A549 (cell line): ENCODE measurements at regions not wholly inside any gene's neighbourhood (a gene's known extent, or its start where the extent isn't known, plus 50 kb on each side); places are given as distances from the start of the nearest gene placed in this dataset.
A peak's percentile ranks its signal among the peaks of the same experiment; 100 is the strongest.
"Not testable (repeated sequence)": the region's sequence is repeated elsewhere in the genome, so short reads cannot be mapped to it uniquely, and the experiment has no call there.

Experiments used
- ATAC-seq, 2 experiments: fragments of 200-7000 bp in 1 of 2; fragments of >200 bp in 1 of 2; cut with Nextera tagmentation in 1 of 2; cut with Tn5 transposase in 1 of 2; 3 replicates each; pipeline versions ENCODE4 v1.8.0 to v1.9.1; 2018 to 2020; ENCODE audit warnings: mild to moderate bottlenecking in 1 of 2, moderate library complexity in 1 of 2
- CTCF ChIA-PET: fragments of 300-600 bp; sonication (Branson Sonifier 250); formaldehyde crosslinking; extraction: SDS; loops from one replicate; lab custom pipeline; 2021; ENCODE audit warnings: antibody characterized with exemption, inconsistent platforms; lab: Yijun Ruan, JAX
- POLR2A ChIA-PET: fragments of 350-600 bp; formaldehyde crosslinking; extraction: SDS; loops from one replicate; lab custom pipeline; 2021; ENCODE audit warnings: antibody characterized with exemption, inconsistent platforms; lab: Yijun Ruan, JAX
- DNase-seq, 2 experiments: peaks; one replicate each; pipeline versions ENCODE4 v3.0.0 to v3.0.0-alpha.2; 2011 to 2016; ENCODE audit warnings: low read depth in 1 of 2, low spot score in 1 of 2
- FAIRE-seq: peaks from 2 replicates; lab custom pipeline; 2011; peaks lifted over from hg19 to GRCh38; lab: Jason Lieb, UNC
- H3K27ac ChIP-seq, 2 experiments: fragments of >200 bp; sonication (Bioruptor Twin); formaldehyde crosslinking; 3 replicates each; pipeline ENCODE4 v1.5.1; 2016 to 2017
- H3K4me1 ChIP-seq: fragments of >200 bp; sonication (Bioruptor Twin); formaldehyde crosslinking; 3 replicates; pipeline ENCODE4 v1.6.1; 2016
- H3K4me2 ChIP-seq: fragments of >200 bp; sonication (Bioruptor Twin); formaldehyde crosslinking; 3 replicates; pipeline ENCODE4 v1.6.1; 2016
- H3K4me3 ChIP-seq: fragments of >200 bp; sonication (Bioruptor Twin); formaldehyde crosslinking; 3 replicates; pipeline ENCODE4 v1.5.1; 2016
- H3K9me3 ChIP-seq: fragments of >200 bp; sonication (Bioruptor Twin); formaldehyde crosslinking; 3 replicates; pipeline ENCODE4 v1.6.1; 2016
- CBX2 ChIP-seq: fragments of 200-600 bp; sonication (generic); IDR thresholded peaks from 2 replicates; pipeline ENCODE4 v1.6.1; 2016; ENCODE audit warnings: low read depth, mild to moderate bottlenecking, borderline replicate concordance
- CBX8 ChIP-seq: fragments of 200-600 bp; sonication (generic); IDR thresholded peaks from 2 replicates; pipeline ENCODE4 v1.6.1; 2016
- CHD4 ChIP-seq: fragments of 200-600 bp; sonication (generic); IDR thresholded peaks from 2 replicates; pipeline ENCODE4 v1.6.1; 2016; ENCODE audit warnings: antibody characterized with exemption, mild to moderate bottlenecking, borderline replicate concordance
- CTCF ChIP-seq: fragments of >200 bp; sonication (Bioruptor Twin); formaldehyde crosslinking; IDR thresholded peaks from 3 replicates; pipeline ENCODE4 v1.5.1; 2016
- E2F6 ChIP-seq: IDR thresholded peaks from 2 replicates; pipeline ENCODE4 v1.6.1; 2012; ENCODE audit warnings: low read depth, borderline replicate concordance
- GATA3 ChIP-seq: IDR thresholded peaks from 2 replicates; pipeline ENCODE4 v1.6.1; 2012; ENCODE audit warnings: borderline replicate concordance
- JUN ChIP-seq, 2 experiments: fragments of >200 bp; sonication (Bioruptor Twin); formaldehyde crosslinking; IDR thresholded peaks; 2 replicates in 1 of 2; 3 replicates in 1 of 2; pipeline ENCODE4 v1.6.1; 2016 to 2017
- MAFK ChIP-seq: fragments of 450-650 bp; IDR thresholded peaks from 2 replicates; pipeline ENCODE4 v1.6.1; 2014; ENCODE audit not compliant: partially characterized antibody
- MAZ ChIP-seq: fragments of 150-350 bp; IDR thresholded peaks from 2 replicates; pipeline ENCODE4 v1.6.1; 2014; ENCODE audit warnings: antibody characterized with exemption, low read depth, low read length, borderline replicate concordance
- PBX3 ChIP-seq: IDR thresholded peaks from 2 replicates; pipeline ENCODE4 v1.6.1; 2012
- POLR2A ChIP-seq: IDR thresholded peaks from 2 replicates; pipeline ENCODE4 v1.6.1; 2012; ENCODE audit warnings: mild to moderate bottlenecking, low read length
- POLR2AphosphoS2 ChIP-seq: conservative IDR thresholded peaks from 2 replicates; pipeline ENCODE4 v1.6.1; 2012; ENCODE audit warnings: low read length, improper control_type of control experiment, inconsistent platforms
- RARB ChIP-seq: fragments of 250-450 bp; sonication (Bioruptor Pico); IDR thresholded peaks from 2 replicates; pipeline ENCODE4 v1.8.0; 2021; ENCODE audit warnings: mild to moderate bottlenecking, moderate library complexity
- SMC3 ChIP-seq: fragments of >200 bp; sonication (Bioruptor Twin); formaldehyde crosslinking; IDR thresholded peaks from 3 replicates; pipeline ENCODE4 v1.6.1; 2018; ENCODE audit warnings: inconsistent platforms
- SREBF2 ChIP-seq: fragments of 450-650 bp; IDR thresholded peaks from 2 replicates; pipeline ENCODE4 v1.6.1; 2014; ENCODE audit warnings: mild to moderate bottlenecking, moderate library complexity
- TP53 ChIP-seq: fragments of 250-450 bp; sonication (Bioruptor Pico); IDR thresholded peaks from 2 replicates; pipeline ENCODE4 v1.5.0; 2021; ENCODE audit warnings: mild to moderate bottlenecking, moderate library complexity
- USF2 ChIP-seq: fragments of 450-650 bp; IDR thresholded peaks from 2 replicates; pipeline ENCODE4 v1.6.1; 2014; ENCODE audit warnings: antibody characterized with exemption
- ZC3H11A ChIP-seq: fragments of 450-650 bp; IDR thresholded peaks from 2 replicates; pipeline ENCODE4 v1.6.1; 2014; ENCODE audit warnings: antibody characterized with exemption, mild to moderate bottlenecking
- ZFP36 ChIP-seq: fragments of 450-650 bp; IDR thresholded peaks from 2 replicates; pipeline ENCODE4 v1.6.1; 2014; ENCODE audit warnings: borderline replicate concordance; ENCODE audit not compliant: partially characterized antibody
- WGBS: methylation state at CpG from one replicate; pipeline ENCODE4 v1.1.6; 2017; ENCODE audit errors: missing lambda C conversion rate; 5-methylcytosine and 5-hydroxymethylcytosine counted together
- TF ChIP-seq, protein P1 (sequence below): fragments of 150-350 bp; IDR thresholded peaks from 2 replicates; pipeline ENCODE4 v1.6.1; 2014; ENCODE audit warnings: low read depth, mild to moderate bottlenecking, low read length
- TF ChIP-seq, protein P2 (sequence below): IDR thresholded peaks from 2 replicates; pipeline ENCODE4 v1.6.1; 2012

DNA sequence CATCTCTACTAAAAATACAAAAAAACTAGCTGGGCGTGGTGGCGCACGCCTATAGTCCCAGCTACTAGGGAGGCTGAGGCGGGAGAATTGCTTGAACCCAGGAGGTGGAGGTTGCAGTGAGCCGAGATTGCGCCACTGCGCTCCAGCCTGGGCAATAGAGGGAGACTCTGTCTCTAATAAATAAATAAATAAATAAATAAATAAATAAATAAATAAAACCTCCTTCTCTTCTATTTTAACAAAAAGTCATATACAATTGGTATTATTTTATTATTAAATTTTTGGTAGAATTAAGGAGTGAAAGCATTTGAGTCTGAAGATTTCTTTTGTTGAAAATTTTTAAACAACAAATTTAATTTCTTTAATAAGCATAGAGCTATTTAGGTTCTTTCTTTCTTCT, 301.7 kb downstream of the CD83 start:
- 94% methylated on average over 7 of the region's 7 CpGs for WGBS
- not testable (repeated sequence) for FAIRE-seq, ATAC-seq

GRCh38 chr6:14422061-14422460, 304.5 kb downstream of the CD83 start:
- WGBS = 72% methylated on average over 6 of the region's 6 CpGs
- DNase-seq (no peak), ATAC-seq (no peak), FAIRE-seq (no peak)
- H3K4me2 ChIP-seq = no peak overlapping the region
- H3K9me3 ChIP-seq = no peaks in the 10 kb centered on the region
- ChIA-PET CTCF (no interaction called here), POLR2A (no interaction called here)
- H3K27ac ChIP-seq = no peak overlapping the region
- no peaks in the 10 kb centered on the region for H3K4me1 ChIP-seq
- TF ChIP-seq SREBF2 (no peak), CBX2 (no peak), MAZ (no peak), RARB (CRISPR knock-in tag) (no peak), JUN (IDR thresholded peaks at IDR 0.05) (no peak), GATA3 (no peak), CHD4 (no peak), E2F6 (no peak), ZFP36 (no peak), MAFK (no peak), ZC3H11A (no peak), CTCF (no peak), POLR2A (no peak), TP53 (CRISPR knock-in tag) (no peak)
- TF ChIP-seq, protein P1, sequence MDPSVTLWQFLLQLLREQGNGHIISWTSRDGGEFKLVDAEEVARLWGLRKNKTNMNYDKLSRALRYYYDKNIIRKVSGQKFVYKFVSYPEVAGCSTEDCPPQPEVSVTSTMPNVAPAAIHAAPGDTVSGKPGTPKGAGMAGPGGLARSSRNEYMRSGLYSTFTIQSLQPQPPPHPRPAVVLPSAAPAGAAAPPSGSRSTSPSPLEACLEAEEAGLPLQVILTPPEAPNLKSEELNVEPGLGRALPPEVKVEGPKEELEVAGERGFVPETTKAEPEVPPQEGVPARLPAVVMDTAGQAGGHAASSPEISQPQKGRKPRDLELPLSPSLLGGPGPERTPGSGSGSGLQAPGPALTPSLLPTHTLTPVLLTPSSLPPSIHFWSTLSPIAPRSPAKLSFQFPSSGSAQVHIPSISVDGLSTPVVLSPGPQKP = no peak
- H3K4me3 ChIP-seq = no peak overlapping the region

More for the DNA sequence above, 301.7 kb downstream of the CD83 start:
- H3K4me2 ChIP-seq, CTCF ChIA-PET, DNase-seq, H3K27ac ChIP-seq, POLR2A ChIA-PET, H3K9me3 ChIP-seq, H3K4me3 ChIP-seq, H3K4me1 ChIP-seq: not testable (repeated sequence)
- TF ChIP-seq ZC3H11A = peak; percentile 65

- FAIRE-seq = no peak
- no peak for TF ChIP-seq PBX3
- no peak for TF ChIP-seq SMC3
- no peak for TF ChIP-seq USF2
- TF ChIP-seq, protein P1 = no peak
- TF ChIP-seq CTCF = no peak
- TF ChIP-seq CBX8 = no peak
- TF ChIP-seq, protein P2, sequence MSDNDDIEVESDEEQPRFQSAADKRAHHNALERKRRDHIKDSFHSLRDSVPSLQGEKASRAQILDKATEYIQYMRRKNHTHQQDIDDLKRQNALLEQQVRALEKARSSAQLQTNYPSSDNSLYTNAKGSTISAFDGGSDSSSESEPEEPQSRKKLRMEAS = no peak
- no peak for TF ChIP-seq POLR2AphosphoS2
- TF ChIP-seq MAZ = no peak
- H3K4me3 ChIP-seq = no peak overlapping the region
- no peaks in the 10 kb centered on the region for H3K9me3 ChIP-seq
- no peaks in the 10 kb centered on the region for H3K4me1 ChIP-seq
- no peak for ATAC-seq
- H3K4me2 ChIP-seq = no peak overlapping the region
- DNase-seq = no peak
- no peak overlapping the region for H3K27ac ChIP-seq
- ChIA-PET POLR2A (no interaction called here), CTCF (no interaction called here)
- WGBS = 88% methylated on average over 2 of the region's 2 CpGs
These were observed 305.3 kb downstream of the CD83 start for GRCh38 chr6:14422917-14423316.
